Spinal cord (tissue), 9 donors: ENCODE measurements at regions not wholly inside any gene's neighbourhood (a gene's known extent, or its start where the extent isn't known, plus 50 kb on each side); places are given as distances from the start of the nearest gene placed in this dataset.

Experiments
- DNase-seq, 6 donors: peaks; one replicate each; pipeline versions ENCODE4 v3.0.0 to v3.0.0-alpha.2; 2013 to 2015; ENCODE audit warnings: low spot score in 6 of 6, low read depth in 4 of 6
- H3K27ac ChIP-seq: one replicate; pipeline ENCODE4 v1.5.1; 2013; ENCODE audit warnings: low read depth, low read length, control low read depth
- H3K27me3 ChIP-seq: one replicate; pipeline ENCODE4 v1.6.1; 2013; ENCODE audit warnings: low read length; ENCODE audit not compliant: control insufficient read depth, insufficient read depth
- H3K36me3 ChIP-seq: one replicate; pipeline ENCODE4 v1.6.1; 2013; ENCODE audit warnings: low read length; ENCODE audit not compliant: control insufficient read depth, insufficient read depth
- H3K4me1 ChIP-seq: one replicate; pipeline ENCODE4 v1.6.1; 2013; ENCODE audit warnings: low read length; ENCODE audit not compliant: control insufficient read depth, insufficient read depth
- H3K4me3 ChIP-seq: one replicate; pipeline ENCODE4 v1.5.1; 2013; ENCODE audit warnings: low read depth, low read length, control low read depth
- H3K9me3 ChIP-seq: one replicate; pipeline ENCODE4 v1.6.1; 2013; ENCODE audit warnings: low read length; ENCODE audit not compliant: control insufficient read depth, insufficient read depth
- WGBS: methylation state at CpG from one replicate; pipeline ENCODE4 v1.1.5; 2013; ENCODE audit warnings: missing lambda C conversion rate; ENCODE audit not compliant: insufficient coverage; 5-methylcytosine and 5-hydroxymethylcytosine counted together
- donor health status: healthy.

DNA sequence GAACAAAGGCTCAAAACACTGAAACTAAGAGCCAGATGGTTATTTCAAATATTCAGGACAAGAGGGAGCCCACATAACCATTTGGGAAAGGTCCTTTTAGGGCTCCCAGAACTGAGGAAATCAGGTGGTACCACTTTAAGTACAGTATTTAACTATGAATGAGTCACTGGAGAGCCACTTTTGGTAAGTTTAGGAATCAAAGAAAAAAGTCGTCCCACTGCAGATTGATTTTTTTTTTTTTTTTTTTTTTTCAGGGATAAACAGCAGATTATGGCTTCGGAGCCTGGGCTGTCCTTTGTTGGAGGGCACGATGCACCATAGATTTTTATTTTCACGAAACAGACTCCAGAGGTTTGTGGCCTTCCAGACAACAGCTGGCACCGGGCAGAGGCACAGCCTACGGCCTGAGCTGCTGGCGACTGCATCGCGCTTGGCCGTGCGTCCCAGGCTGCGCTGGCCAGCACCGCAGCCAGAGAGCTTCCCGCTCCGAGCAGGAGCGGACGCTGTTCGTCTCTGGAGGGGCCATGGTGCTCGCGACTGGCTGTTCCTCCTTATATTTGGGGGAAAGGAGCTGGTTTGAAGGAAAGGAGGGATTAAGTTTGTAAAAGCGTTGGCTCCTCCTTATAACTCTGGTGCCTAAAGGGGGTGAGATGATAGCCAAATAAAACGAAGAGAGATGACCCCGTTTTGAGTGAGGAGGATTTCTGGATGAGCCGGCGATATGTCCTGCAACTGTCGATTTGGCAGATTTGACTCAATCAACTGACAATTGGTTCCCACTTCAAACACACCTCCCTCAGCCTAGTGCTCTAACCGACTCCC lies 152.9 kb upstream of the GOLIM4 start:
- WGBS = 0% methylated on average over 23 of the region's 27 CpGs
- H3K27ac ChIP-seq = peak overlapping the region; percentile 94
- DNase-seq = peak in 3 of 6 donors; percentile 50 to 76 (median 72)

DNA sequence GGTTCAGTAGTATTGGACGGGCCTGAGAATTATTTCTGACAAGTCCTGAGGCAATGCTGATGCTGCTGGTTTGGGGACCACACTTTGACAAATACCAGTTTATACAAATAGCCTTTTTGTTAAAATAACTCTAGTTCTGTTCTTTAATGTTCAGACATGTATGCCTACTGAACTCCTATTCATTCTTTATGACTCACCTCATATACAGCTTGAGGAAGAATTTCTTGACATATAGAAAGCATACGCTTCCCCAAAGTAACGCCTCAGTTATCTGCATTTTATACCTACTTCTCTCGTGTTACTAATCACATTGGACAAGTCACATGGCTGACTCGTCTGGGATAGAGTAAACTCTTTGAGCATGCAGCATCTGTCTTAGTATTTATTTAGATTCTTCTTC lies 145.4 kb upstream of the GOLIM4 start:
- Histone ChIP-seq H3K27ac (no peak overlapping the region), H3K4me3 (no peak overlapping the region), H3K9me3 (no peaks in the 10 kb centered on the region), H3K36me3 (no peaks in the 10 kb centered on the region), H3K4me1 (no peaks in the 10 kb centered on the region), H3K27me3 (no peaks in the 10 kb centered on the region)
- 80% methylated on average over 1 of the region's 5 CpGs for WGBS
- no peak for DNase-seq

More for the DNA sequence above, 152.9 kb upstream of the GOLIM4 start:
- H3K4me1 ChIP-seq = peaks cover 13% of the 10 kb centered on the region
- no peaks in the 10 kb centered on the region for H3K27me3 ChIP-seq
- H3K9me3 ChIP-seq = no peaks in the 10 kb centered on the region
- no peaks in the 10 kb centered on the region for H3K36me3 ChIP-seq
- H3K4me3 ChIP-seq = peak overlapping the region; percentile 80

DNA sequence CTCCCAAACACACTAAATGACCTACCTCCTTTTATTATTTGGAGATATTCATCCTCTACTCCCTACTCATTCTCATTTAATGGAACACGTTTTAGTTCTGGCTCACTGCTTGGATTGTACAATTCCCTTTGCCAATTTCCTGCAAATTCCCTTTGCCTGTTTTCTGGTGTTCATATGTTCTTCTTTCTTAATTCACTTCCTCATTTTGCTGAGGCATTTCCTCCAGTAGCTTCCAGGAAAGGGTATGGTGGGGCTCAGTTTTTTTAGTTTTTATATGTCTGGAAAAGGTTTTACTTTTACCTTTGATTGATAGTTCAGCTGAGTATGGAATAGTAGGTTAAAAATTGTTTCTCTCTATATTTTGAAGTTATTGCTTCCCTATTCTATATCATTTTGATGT lies 143.6 kb upstream of the GOLIM4 start:
- no peaks in the 10 kb centered on the region for H3K4me1 ChIP-seq
- H3K9me3 ChIP-seq = no peaks in the 10 kb centered on the region
- H3K27ac ChIP-seq = no peak overlapping the region
- WGBS = no CpG with 5 or more reads among the region's 1 CpG
- H3K27me3 ChIP-seq = no peaks in the 10 kb centered on the region
- no peak for DNase-seq
- no peaks in the 10 kb centered on the region for H3K36me3 ChIP-seq
- no peak overlapping the region for H3K4me3 ChIP-seq

DNA sequence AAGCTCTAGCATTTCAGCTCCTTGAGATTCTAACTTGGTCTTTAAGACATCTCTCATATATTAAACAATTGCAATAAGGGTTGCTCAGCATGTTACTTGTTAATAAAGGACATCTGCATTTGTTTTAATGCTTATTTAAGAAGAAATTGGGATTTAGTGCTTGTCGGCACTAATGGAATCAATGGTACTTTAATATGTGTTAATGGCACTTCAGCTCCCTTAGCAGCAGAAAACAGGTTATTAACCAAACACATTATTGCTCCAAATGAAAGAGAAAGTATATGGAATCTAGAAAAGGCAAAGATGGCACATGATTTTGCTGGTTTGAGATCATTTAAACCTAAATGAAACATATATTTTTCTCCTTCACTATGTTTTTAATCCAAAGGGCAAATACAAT lies 137.3 kb upstream of the GOLIM4 start:
- Histone ChIP-seq H3K36me3 (no peaks in the 10 kb centered on the region), H3K27me3 (no peaks in the 10 kb centered on the region), H3K4me3 (no peak overlapping the region), H3K9me3 (no peaks in the 10 kb centered on the region), H3K4me1 (no peaks in the 10 kb centered on the region), H3K27ac (no peak overlapping the region)
- WGBS = no CpG with 5 or more reads among the region's 1 CpG
- peak in 1 of 6 donors; percentile 83 for DNase-seq

DNA sequence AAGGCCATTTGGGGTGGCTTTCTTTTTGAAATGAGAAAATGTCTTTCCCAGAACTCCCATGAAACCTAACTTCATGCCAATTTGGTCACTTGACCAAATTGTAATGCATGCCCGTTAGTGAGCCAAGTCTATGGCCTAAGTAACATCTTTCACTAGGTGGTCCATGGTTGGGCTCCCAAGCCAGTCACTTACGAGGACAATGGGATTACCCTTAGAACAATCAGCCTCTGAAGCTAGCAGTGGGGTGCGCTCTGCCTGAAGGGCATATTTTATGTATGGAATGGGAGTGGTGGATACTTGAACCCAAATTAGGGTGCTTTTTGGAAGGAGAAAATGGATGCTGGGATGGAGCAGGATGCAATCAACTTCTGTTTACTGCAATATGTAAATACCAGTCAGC lies 127.4 kb upstream of the GOLIM4 start:
- H3K9me3 ChIP-seq = no peaks in the 10 kb centered on the region

DNA sequence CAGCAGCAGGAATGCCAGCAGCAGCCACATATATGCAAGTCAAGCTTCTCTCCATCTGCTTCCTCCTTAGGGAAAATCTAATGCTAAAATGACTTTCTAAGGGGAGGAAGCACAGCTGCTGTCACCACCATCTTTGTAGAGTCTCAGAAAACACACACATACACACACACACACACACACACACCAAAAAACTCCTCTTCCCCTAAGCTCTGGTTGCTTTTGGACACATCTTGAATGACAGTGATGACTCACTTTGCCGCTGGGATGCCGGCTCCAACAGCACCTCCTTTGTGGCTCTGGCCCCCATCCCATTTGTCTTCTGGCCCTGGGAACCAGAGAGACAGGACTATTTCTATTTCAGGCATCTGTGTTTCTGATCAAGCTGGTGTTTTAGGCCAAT lies 124.8 kb upstream of the GOLIM4 start:
- WGBS = 26% methylated on average over 2 of the region's 2 CpGs
- DNase-seq = peak in 2 of 6 donors; percentile 44 to 57
- no peaks in the 10 kb centered on the region for H3K27me3 ChIP-seq

More for the DNA sequence above, 127.4 kb upstream of the GOLIM4 start:
- WGBS = 83% methylated on average over 2 of the region's 3 CpGs
- H3K36me3 ChIP-seq = no peaks in the 10 kb centered on the region
- H3K27ac ChIP-seq = no peak overlapping the region
- H3K4me1 ChIP-seq = no peaks in the 10 kb centered on the region
- H3K4me3 ChIP-seq = no peak overlapping the region
- no peaks in the 10 kb centered on the region for H3K27me3 ChIP-seq
- no peak for DNase-seq

DNA sequence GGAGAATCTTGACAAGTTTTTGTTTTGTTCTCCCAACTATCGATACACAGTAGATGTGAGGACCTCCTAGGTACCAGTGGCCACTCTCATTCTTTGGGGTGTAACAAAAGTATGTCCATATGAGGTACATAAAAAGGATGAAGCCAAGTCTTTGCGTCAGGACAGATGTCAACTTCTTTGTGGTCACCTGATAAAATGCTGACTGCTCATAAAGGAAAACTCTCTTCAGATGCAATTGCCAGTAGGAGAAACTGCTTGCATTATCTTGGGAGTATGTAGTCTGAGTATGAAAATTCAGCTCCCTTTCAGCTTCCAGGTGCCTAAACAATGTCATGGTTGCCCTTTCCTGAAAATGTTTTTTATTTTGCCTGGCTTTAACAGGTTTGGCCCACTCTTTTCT lies 123.8 kb upstream of the GOLIM4 start:
- H3K27me3 ChIP-seq = no peaks in the 10 kb centered on the region
- no peaks in the 10 kb centered on the region for H3K4me1 ChIP-seq
- DNase-seq = no peak
- no peak overlapping the region for H3K27ac ChIP-seq
- no peaks in the 10 kb centered on the region for H3K36me3 ChIP-seq
- H3K9me3 ChIP-seq = no peaks in the 10 kb centered on the region
- no CpG with 5 or more reads among the region's 2 CpGs for WGBS
- no peak overlapping the region for H3K4me3 ChIP-seq

More for the DNA sequence above, 124.8 kb upstream of the GOLIM4 start:
- H3K4me1 ChIP-seq = no peaks in the 10 kb centered on the region
- H3K9me3 ChIP-seq = no peaks in the 10 kb centered on the region
- no peaks in the 10 kb centered on the region for H3K36me3 ChIP-seq
- no peak overlapping the region for H3K4me3 ChIP-seq
- no peak overlapping the region for H3K27ac ChIP-seq

DNA sequence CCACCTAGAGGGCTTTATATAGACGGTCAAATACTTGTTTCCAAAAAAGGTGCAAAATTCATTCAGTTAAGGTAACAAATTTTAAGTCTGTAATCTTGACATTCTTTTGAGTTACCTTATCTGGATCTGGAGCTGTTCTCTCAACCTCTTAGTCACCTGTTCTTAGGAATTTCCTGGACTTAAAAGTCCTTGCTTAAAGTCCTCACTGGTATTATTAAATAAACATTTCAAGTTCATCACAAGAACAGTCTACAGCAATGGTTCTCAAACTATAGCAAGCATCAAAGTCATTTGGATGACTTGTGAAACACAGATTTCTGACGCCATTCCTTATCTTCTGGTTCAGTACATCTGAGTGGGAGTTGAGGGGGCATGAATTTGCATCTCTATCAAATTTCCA lies 122.9 kb upstream of the GOLIM4 start:
- DNase-seq = no peak
- H3K4me1 ChIP-seq = no peaks in the 10 kb centered on the region
- H3K9me3 ChIP-seq = no peaks in the 10 kb centered on the region
- no peaks in the 10 kb centered on the region for H3K36me3 ChIP-seq
- no peak overlapping the region for H3K4me3 ChIP-seq
- no peak overlapping the region for H3K27ac ChIP-seq
- no peaks in the 10 kb centered on the region for H3K27me3 ChIP-seq
- no CpG with 5 or more reads among the region's 2 CpGs for WGBS

DNA sequence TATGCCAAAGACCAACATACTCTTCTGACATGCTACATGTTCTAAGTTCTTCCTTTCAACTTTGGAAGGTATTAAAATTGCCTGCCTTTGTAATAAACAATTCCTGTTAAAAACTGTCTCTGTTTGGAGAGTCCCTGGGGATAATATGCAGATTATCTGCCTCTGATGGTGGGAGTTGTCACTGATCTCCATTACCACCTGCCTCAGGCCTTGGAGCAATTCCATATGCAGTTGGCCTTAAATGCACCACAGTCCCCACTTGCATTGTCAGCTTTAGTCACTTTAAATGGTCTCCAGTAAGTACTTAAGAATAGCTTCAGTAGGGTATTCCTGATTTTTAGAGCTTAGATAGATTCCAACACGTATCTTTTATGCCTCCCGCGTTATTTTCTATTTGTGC lies 121.1 kb upstream of the GOLIM4 start:
- peak in 2 of 6 donors; percentile 33 to 63 for DNase-seq

DNA sequence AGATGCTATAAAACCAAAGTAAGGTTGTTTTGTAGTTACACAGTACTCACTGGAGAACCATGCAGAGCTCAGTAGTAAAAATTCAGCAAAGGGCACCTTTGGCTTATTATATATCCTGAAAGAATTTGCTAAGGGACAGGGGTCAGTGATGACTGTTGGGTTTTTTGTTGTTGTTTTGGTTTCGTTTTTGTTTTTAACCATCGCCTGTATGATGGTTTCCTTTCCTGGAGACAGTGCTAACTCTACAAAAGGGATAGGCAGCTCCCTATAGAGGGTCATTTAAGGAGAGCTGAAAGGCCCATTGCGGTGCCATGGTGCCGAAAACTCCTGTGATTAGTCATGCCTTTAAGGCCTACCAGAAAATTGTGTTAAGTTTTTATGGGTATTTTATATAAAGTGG lies 118.2 kb upstream of the GOLIM4 start:
- no peaks in the 10 kb centered on the region for H3K27me3 ChIP-seq
- no peak overlapping the region for H3K27ac ChIP-seq
- no peaks in the 10 kb centered on the region for H3K9me3 ChIP-seq
- no peak overlapping the region for H3K4me3 ChIP-seq
- WGBS = 40% methylated on average over 2 of the region's 4 CpGs
- no peaks in the 10 kb centered on the region for H3K36me3 ChIP-seq
- no peak for DNase-seq
- H3K4me1 ChIP-seq = no peaks in the 10 kb centered on the region

More for the DNA sequence above, 121.1 kb upstream of the GOLIM4 start:
- no peak overlapping the region for H3K4me3 ChIP-seq
- H3K27me3 ChIP-seq = no peaks in the 10 kb centered on the region
- WGBS = no CpG with 5 or more reads among the region's 3 CpGs
- no peaks in the 10 kb centered on the region for H3K4me1 ChIP-seq
- H3K27ac ChIP-seq = no peak overlapping the region
- no peaks in the 10 kb centered on the region for H3K9me3 ChIP-seq
- H3K36me3 ChIP-seq = no peaks in the 10 kb centered on the region
